ENCODE measurements at regions not wholly inside any gene's neighbourhood (a gene's known extent, or its start where the extent isn't known, plus 50 kb on each side); places are given as distances from the start of the nearest gene placed in this dataset.

DNA sequence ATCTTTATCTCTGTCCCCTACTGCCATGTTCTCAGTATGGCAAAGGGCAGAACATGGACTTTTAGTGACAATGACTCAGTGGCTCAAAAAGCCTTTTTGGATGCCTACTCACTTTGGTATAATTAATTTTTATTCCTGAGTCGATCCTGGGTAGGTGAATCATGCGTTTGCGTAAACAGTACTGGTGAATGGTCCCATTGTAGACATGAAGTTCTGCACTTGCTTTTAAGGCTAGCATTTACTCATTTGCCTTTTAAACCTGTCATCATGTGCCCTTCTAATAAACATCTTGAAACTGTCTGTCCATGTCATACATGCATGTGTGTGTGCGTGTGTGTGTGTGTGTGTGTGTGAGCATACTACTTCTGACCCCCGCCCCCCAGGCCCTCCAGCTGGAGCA, 223.0 kb downstream of the AUH start:
- Histone ChIP-seq H3K9me3 (replicated peaks in 1 of 3) (no peaks in the 10 kb centered on the region), H3K27ac (no peak overlapping the region), H3K4me1 (replicated peaks in 1 of 2) (no peaks in the 10 kb centered on the region), H3K27me3 (no peaks in the 10 kb centered on the region), H3K4me3 (no peak overlapping the region), H3K36me3 (replicated peaks in 1 of 2) (no peaks in the 10 kb centered on the region)
- intact Hi-C loops (cut with DNase I), result no loop called here
- no peak for DNase-seq
- WGBS, 4 donors, result 63 to 72% (median 69%) methylated on average over 5 of the region's 5 CpGs
- TF ChIP-seq CTCF (IDR thresholded peaks at IDR 0.05), result no peak
- no peak for TF ChIP-seq POLR2A (IDR thresholded peaks at IDR 0.05)

GRCh38 chr9:91141407-91141965, 220.2 kb downstream of the AUH start:
- no peaks in the 10 kb centered on the region for H3K36me3 ChIP-seq (replicated peaks in 1 of 2)
- WGBS, 4 donors, result 58 to 63% (median 61%) methylated on average over 3 of the region's 3 CpGs
- H3K4me3 ChIP-seq, result no peak overlapping the region
- no peaks in the 10 kb centered on the region for H3K27me3 ChIP-seq
- H3K4me1 ChIP-seq (replicated peaks in 1 of 2), result no peaks in the 10 kb centered on the region
- H3K9me3 ChIP-seq (replicated peaks in 1 of 3), result no peaks in the 10 kb centered on the region
- no peak for TF ChIP-seq CTCF (IDR thresholded peaks at IDR 0.05)
- no peak for TF ChIP-seq POLR2A (IDR thresholded peaks at IDR 0.05)
- no peak overlapping the region for H3K27ac ChIP-seq
- intact Hi-C loops (cut with DNase I), result no loop called here
- no peak for DNase-seq

- H3K9me3 ChIP-seq (replicated peaks in 1 of 3), result no peaks in the 10 kb centered on the region
- TF ChIP-seq CTCF (IDR thresholded peaks at IDR 0.05) (no peak), POLR2A (IDR thresholded peaks at IDR 0.05) (no peak)
- DNase-seq, result no peak
- intact Hi-C loops (cut with DNase I), result no loop called here
- no peaks in the 10 kb centered on the region for H3K36me3 ChIP-seq (replicated peaks in 1 of 2)
- 80 to 95% (median 87%) methylated on average over 4 to 5 of the region's 5 CpGs for WGBS, 4 donors
- no peak overlapping the region for H3K4me3 ChIP-seq
- no peaks in the 10 kb centered on the region for H3K4me1 ChIP-seq (replicated peaks in 1 of 2)
- no peak overlapping the region for H3K27ac ChIP-seq
- H3K27me3 ChIP-seq, result no peaks in the 10 kb centered on the region
These were observed 218.6 kb downstream of the AUH start for GRCh38 chr9:91143162-91143561.

- H3K4me3 ChIP-seq, result no peak overlapping the region
- no peak for DNase-seq
- intact Hi-C loops (cut with DNase I), result no loop called here
- no peaks in the 10 kb centered on the region for H3K9me3 ChIP-seq (replicated peaks in 1 of 3)
- TF ChIP-seq POLR2A (IDR thresholded peaks at IDR 0.05) (no peak), CTCF (IDR thresholded peaks at IDR 0.05) (no peak)
- no peaks in the 10 kb centered on the region for H3K27me3 ChIP-seq
- WGBS, 4 donors, result 83 to 94% (median 87%) methylated on average over 3 of the region's 3 CpGs
- no peaks in the 10 kb centered on the region for H3K36me3 ChIP-seq (replicated peaks in 1 of 2)
- no peak overlapping the region for H3K27ac ChIP-seq
- no peaks in the 10 kb centered on the region for H3K4me1 ChIP-seq (replicated peaks in 1 of 2)
These were observed 218.1 kb downstream of the AUH start for GRCh38 chr9:91143642-91144041.
